Panc1 (cell line): ENCODE measurements at regions not wholly inside any gene's neighbourhood (a gene's known extent, or its start where the extent isn't known, plus 50 kb on each side); places are given as distances from the start of the nearest gene placed in this dataset.
A peak's percentile ranks its signal among the peaks of the same experiment; 100 is the strongest.

Experiments
- ATAC-seq: fragments of 200-7000 bp; cut with Tn5 transposase; 2 replicates; pipeline ENCODE4 v1.9.1; 2020; ENCODE audit warnings: mild to moderate bottlenecking, moderate library complexity
- BruUV-seq: library from RNA; stranded (reverse); fragments of 400-500 nt; replicated peaks from 2 replicates; lab custom pipeline; 2021; lab: Mats Ljungman, UMichigan
- CTCF ChIA-PET: fragments of 300-600 bp; sonication (Branson Sonifier 250); formaldehyde crosslinking; loops from one replicate; lab custom pipeline; 2022; ENCODE audit warnings: antibody characterized with exemption; lab: Charles Lee
- POLR2A ChIA-PET: fragments of 300-600 bp; sonication (Branson Sonifier 250); formaldehyde crosslinking; loops from one replicate; lab custom pipeline; 2022; ENCODE audit warnings: antibody characterized with exemption; lab: Charles Lee
- DNase-seq: peaks from one replicate; pipeline ENCODE4 v3.0.0-alpha.2; 2010; ENCODE audit warnings: low read depth, low spot score
- H3K27ac ChIP-seq: 2 replicates; pipeline ENCODE4 v1.5.1; 2011; ENCODE audit warnings: mild to moderate bottlenecking, low read length, inconsistent platforms
- H3K27me3 ChIP-seq: fragments of 200-500 bp; sonication (Bioruptor generic); 2 replicates; pipeline ENCODE4 v1.6.0; 2014; ENCODE audit warnings: low read length, inconsistent platforms; ENCODE audit not compliant: control insufficient read depth, insufficient read depth
- H3K36me3 ChIP-seq: fragments of 200-500 bp; sonication (Bioruptor generic); 2 replicates; pipeline ENCODE4 v1.5.1; 2014; ENCODE audit warnings: inconsistent platforms, mild to moderate bottlenecking, low read length, moderate library complexity; ENCODE audit not compliant: control insufficient read depth, insufficient read depth
- H3K4me1 ChIP-seq: 2 replicates; pipeline ENCODE4 v1.5.1; 2011; ENCODE audit warnings: inconsistent platforms, mild to moderate bottlenecking, low read length, moderate library complexity; ENCODE audit not compliant: control insufficient read depth, insufficient read depth
- H3K4me3 ChIP-seq, 2 experiments: 2 replicates each; pipeline ENCODE4 v1.5.1; 2011 to 2012; ENCODE audit warnings: low read depth in 2 of 2, low read length in 2 of 2, mild to moderate bottlenecking in 2 of 2, inconsistent platforms in 1 of 2, moderate library complexity in 1 of 2
- H3K9me3 ChIP-seq: fragments of 200-500 bp; sonication (Bioruptor generic); 2 replicates; pipeline ENCODE4 v1.5.1; 2014; ENCODE audit warnings: low read depth, mild to moderate bottlenecking, inconsistent platforms, low read length, moderate library complexity; ENCODE audit not compliant: control insufficient read depth, insufficient read depth
- POLR2AphosphoS5 ChIP-seq: IDR thresholded peaks from 2 replicates; pipeline ENCODE4 v1.6.1; 2012; ENCODE audit warnings: mild to moderate bottlenecking, low read depth, low read length, moderate library complexity
- SIN3A ChIP-seq: IDR thresholded peaks from 2 replicates; pipeline ENCODE4 v1.6.1; 2012; ENCODE audit warnings: low read depth, mild to moderate bottlenecking, low read length, moderate library complexity, borderline replicate concordance; ENCODE audit not compliant: insufficient read depth
- TCF7L2 ChIP-seq: IDR thresholded peaks from 2 replicates; pipeline ENCODE4 v1.6.1; 2011; ENCODE audit warnings: mild to moderate bottlenecking, low read depth, low read length, inconsistent platforms
- in situ Hi-C: cut with HindIII; loops from 2 replicates; pipeline ENCODE4 v1.10.0; 2016; ENCODE audit warnings: low sequenced_read_pairs, low pct_unique_long_range_greater_than_20kb
- intact Hi-C: fragments of 100-400 bp; cut with micrococcal nuclease; formaldehyde crosslinking; loops from one replicate; pipeline ENCODE4 v1.10.0; 2022; ENCODE audit not compliant: unreplicated experiment
- TF ChIP-seq, protein P1 (sequence below), 2 experiments: IDR thresholded peaks; 2 replicates each; pipeline ENCODE4 v1.6.1; 2011 to 2012; ENCODE audit warnings: low read depth in 2 of 2, control low read depth in 1 of 2, low read length in 1 of 2, mild to moderate bottlenecking in 1 of 2, moderate library complexity in 1 of 2; ENCODE audit not compliant: insufficient read depth in 1 of 2
- TF ChIP-seq, protein P2 (sequence below): fragments of 450-650 bp; IDR thresholded peaks from 2 replicates; pipeline ENCODE4 v1.5.1; 2017; ENCODE audit warnings: mild to moderate bottlenecking

GRCh38 chr5:33343676-33344327 lies 97.0 kb upstream of the TARS1 start:
- intact Hi-C loops (no loop called here), in situ Hi-C loops (no loop called here)
- no peak overlapping the region for H3K4me3 ChIP-seq
- no peak for ATAC-seq
- CTCF ChIA-PET = no interaction called here
- no peaks in the 10 kb centered on the region for H3K27me3 ChIP-seq
- BruUV-seq = no TSS peak
- TF ChIP-seq, protein P1, sequence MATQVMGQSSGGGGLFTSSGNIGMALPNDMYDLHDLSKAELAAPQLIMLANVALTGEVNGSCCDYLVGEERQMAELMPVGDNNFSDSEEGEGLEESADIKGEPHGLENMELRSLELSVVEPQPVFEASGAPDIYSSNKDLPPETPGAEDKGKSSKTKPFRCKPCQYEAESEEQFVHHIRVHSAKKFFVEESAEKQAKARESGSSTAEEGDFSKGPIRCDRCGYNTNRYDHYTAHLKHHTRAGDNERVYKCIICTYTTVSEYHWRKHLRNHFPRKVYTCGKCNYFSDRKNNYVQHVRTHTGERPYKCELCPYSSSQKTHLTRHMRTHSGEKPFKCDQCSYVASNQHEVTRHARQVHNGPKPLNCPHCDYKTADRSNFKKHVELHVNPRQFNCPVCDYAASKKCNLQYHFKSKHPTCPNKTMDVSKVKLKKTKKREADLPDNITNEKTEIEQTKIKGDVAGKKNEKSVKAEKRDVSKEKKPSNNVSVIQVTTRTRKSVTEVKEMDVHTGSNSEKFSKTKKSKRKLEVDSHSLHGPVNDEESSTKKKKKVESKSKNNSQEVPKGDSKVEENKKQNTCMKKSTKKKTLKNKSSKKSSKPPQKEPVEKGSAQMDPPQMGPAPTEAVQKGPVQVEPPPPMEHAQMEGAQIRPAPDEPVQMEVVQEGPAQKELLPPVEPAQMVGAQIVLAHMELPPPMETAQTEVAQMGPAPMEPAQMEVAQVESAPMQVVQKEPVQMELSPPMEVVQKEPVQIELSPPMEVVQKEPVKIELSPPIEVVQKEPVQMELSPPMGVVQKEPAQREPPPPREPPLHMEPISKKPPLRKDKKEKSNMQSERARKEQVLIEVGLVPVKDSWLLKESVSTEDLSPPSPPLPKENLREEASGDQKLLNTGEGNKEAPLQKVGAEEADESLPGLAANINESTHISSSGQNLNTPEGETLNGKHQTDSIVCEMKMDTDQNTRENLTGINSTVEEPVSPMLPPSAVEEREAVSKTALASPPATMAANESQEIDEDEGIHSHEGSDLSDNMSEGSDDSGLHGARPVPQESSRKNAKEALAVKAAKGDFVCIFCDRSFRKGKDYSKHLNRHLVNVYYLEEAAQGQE (IDR thresholded peaks at IDR 0.05; ENCODE audit: insufficient read depth in 1 of 2, low read depth in 2 of 2, low read length in 1 of 2) = no peak
- TF ChIP-seq, protein P2, sequence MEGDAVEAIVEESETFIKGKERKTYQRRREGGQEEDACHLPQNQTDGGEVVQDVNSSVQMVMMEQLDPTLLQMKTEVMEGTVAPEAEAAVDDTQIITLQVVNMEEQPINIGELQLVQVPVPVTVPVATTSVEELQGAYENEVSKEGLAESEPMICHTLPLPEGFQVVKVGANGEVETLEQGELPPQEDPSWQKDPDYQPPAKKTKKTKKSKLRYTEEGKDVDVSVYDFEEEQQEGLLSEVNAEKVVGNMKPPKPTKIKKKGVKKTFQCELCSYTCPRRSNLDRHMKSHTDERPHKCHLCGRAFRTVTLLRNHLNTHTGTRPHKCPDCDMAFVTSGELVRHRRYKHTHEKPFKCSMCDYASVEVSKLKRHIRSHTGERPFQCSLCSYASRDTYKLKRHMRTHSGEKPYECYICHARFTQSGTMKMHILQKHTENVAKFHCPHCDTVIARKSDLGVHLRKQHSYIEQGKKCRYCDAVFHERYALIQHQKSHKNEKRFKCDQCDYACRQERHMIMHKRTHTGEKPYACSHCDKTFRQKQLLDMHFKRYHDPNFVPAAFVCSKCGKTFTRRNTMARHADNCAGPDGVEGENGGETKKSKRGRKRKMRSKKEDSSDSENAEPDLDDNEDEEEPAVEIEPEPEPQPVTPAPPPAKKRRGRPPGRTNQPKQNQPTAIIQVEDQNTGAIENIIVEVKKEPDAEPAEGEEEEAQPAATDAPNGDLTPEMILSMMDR = no peak
- TF ChIP-seq SIN3A (no peak), POLR2AphosphoS5 (no peak), TCF7L2 (no peak)
- no peaks in the 10 kb centered on the region for H3K4me1 ChIP-seq
- peak; percentile 8 for DNase-seq
- no peaks in the 10 kb centered on the region for H3K36me3 ChIP-seq
- no peak overlapping the region for H3K27ac ChIP-seq
- POLR2A ChIA-PET = no interaction called here
- no peaks in the 10 kb centered on the region for H3K9me3 ChIP-seq

DNA sequence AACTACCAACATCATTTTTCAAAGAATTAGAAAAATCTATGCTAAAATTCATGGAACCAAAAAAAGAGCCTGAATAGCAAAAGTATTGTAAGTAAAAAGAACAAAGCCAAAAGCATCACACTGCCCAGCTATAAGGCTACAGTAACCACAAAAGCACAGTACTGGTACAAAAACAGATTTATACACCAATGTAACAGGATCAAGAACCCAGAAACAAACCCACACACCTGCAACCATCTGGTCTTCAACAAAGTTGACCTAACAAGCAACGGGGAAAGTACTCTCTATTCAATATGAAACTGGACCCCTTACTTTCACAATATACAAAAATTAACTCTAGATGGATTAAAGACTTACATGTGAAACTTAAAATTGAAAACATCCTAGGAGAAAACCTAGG lies 94.2 kb upstream of the TARS1 start:
- intact Hi-C loops = no loop called here
- DNase-seq (no peak), ATAC-seq (no peak)
- TF ChIP-seq TCF7L2 (no peak), POLR2AphosphoS5 (no peak), SIN3A (no peak)
- TF ChIP-seq, protein P2 = no peak
- TF ChIP-seq, protein P1 (IDR thresholded peaks at IDR 0.05; ENCODE audit: insufficient read depth in 1 of 2, low read depth in 2 of 2, low read length in 1 of 2) = no peak
- Histone ChIP-seq H3K27me3 (no peaks in the 10 kb centered on the region), H3K4me3 (no peak overlapping the region), H3K36me3 (no peaks in the 10 kb centered on the region), H3K9me3 (no peaks in the 10 kb centered on the region), H3K27ac (no peak overlapping the region), H3K4me1 (no peaks in the 10 kb centered on the region)
- no TSS peak for BruUV-seq
- ChIA-PET CTCF (no interaction called here), POLR2A (no interaction called here)
- in situ Hi-C loops = no loop called here
